ENCODE measurements at regions not wholly inside any gene's neighbourhood (a gene's known extent, or its start where the extent isn't known, plus 50 kb on each side); places are given as distances from the start of the nearest gene placed in this dataset.

DNA sequence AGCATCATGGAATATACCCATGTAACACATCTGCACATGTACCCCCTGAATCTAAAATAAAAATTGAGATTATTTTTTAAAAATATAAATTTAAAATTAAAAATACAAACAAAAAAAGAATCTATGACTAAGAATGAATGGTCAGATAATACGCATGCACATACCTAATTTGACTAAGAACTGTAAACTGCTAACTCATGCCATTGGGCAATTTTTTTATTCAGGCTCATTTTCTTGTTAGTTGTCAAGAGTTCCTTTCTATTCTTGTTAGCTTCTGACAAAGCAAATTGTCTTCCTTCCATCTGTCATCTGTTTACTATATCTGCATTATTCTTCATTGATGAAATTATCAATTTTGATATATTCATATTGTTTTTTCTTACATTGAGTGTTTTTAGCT lies 69.5 kb upstream of the HAND1 start:
- TF ChIP-seq SPI1 (IDR thresholded peaks at IDR 0.05; ENCODE audit: low read depth, low read length) (no peak), TAF1 (IDR thresholded peaks at IDR 0.05; ENCODE audit: low read depth, low read length) (no peak), POLR2A (IDR thresholded peaks at IDR 0.05; ENCODE audit: low read depth, low read length) (no peak), POLR2AphosphoS5 (IDR thresholded peaks at IDR 0.05; ENCODE audit: low read depth, low read length) (no peak)
